D721Med (cell line): ENCODE measurements at regions not wholly inside any gene's neighbourhood (a gene's known extent, or its start where the extent isn't known, plus 50 kb on each side); places are given as distances from the start of the nearest gene placed in this dataset.

ENCODE experiments used
- DNase-seq: peaks from one replicate; pipeline ENCODE4 v3.0.0; 2011; ENCODE audit warnings: low spot score; ENCODE audit not compliant: insufficient read length
- FAIRE-seq: peaks from 2 replicates; lab custom pipeline; 2011; peaks lifted over from hg19 to GRCh38; lab: Jason Lieb, UNC
- CTCF ChIP-seq: IDR thresholded peaks from 2 replicates; pipeline ENCODE4 v1.5.1; 2012; ENCODE audit warnings: mild to moderate bottlenecking, control low read depth; ENCODE audit not compliant: insufficient read depth; ENCODE audit errors: missing control alignments

- DNase-seq (no peak), FAIRE-seq (no peak)
- TF ChIP-seq CTCF, result no peak
These were observed 233.5 kb upstream of the PROK2 start for GRCh38 chr3:72018343-72018984.

DNA sequence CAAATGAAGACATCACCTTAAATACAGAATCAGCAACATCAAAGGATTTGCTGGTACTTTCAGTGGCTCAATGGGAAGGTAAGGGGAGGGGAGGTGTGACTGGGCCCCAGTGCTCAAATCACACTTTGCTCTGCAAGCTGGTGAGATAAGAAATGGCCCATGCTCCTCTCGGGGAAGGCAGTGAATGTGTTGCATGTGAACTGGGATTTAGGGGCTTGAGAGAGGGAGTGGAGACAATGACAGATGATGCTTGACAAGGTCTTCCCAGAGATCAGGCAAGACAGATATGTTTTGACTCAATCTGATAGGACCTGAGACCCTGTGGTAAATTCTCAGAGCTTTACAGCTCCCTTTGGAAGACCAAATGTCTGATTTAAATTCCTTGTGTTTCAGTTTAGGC, 233.0 kb upstream of the PROK2 start:
- TF ChIP-seq CTCF, result no peak
- DNase-seq (no peak), FAIRE-seq (no peak)

DNA sequence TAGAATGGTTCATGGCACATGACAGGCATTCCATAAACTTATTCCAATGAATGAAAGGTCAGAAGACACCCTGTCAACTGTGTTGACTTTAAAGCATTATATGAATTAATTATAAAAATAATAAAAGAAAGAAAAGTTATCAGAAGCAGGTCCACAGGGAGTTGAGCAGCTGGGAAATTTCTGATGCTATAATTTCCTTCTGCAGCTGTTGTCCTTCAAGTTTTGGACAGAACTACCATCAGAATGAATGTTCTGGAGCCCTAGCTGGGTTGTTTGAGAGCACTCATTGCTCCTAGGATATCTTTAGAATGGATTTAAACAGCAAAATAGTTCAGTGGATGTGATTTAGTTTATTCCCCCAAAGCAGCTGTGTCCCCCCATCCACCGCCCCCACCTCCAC, 232.4 kb upstream of the PROK2 start:
- no peak for TF ChIP-seq CTCF
- FAIRE-seq (no peak), DNase-seq (no peak)

GRCh38 chr3:72015463-72015862, 230.5 kb upstream of the PROK2 start:
- no peak for TF ChIP-seq CTCF
- DNase-seq, result no peak
- no peak for FAIRE-seq

- TF ChIP-seq CTCF, result no peak
- DNase-seq, result no peak
- no peak for FAIRE-seq
These were observed 228.1 kb upstream of the PROK2 start for GRCh38 chr3:72013084-72013483.

DNA sequence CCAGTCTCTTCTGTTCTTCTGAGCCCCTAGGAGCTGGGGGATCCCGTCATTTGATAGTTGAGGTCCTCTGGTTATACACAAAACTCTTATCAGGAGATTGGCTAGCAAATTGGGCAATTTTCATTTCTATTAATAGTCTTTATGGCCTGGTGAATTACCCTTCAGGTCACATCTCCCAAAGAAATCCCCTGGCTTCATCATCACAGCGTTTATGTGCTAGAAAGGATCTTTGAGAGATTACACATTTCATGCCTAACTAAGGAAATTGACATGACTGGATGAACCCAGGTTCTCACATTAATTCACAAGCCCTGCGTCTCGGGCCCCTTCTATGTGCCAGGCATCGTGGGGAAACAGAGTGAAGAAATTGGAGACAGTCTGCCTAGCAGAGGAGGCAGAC, 227.4 kb upstream of the PROK2 start:
- DNase-seq, result no peak
- no peak for TF ChIP-seq CTCF
- FAIRE-seq, result no peak

DNA sequence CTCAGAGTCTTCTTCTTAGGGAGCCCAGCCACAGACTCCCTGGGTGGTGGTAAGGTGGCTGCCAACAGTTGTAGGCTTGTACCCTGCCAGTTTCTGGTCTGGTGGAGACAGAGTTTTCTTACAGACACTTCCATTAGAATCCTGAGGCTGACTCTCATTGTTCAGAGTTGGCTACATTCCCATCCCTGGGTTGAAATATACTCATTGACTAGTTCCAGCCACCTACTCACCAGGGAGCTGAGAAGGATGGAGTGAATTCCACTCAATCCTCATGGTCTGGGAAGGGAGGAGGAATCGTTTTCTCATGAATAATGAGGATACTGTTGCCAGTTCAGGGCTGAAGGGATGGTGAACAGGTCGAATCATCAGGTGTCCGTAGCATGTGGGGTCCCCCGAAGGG, 226.5 kb upstream of the PROK2 start:
- FAIRE-seq (no peak), DNase-seq (no peak)
- TF ChIP-seq CTCF, result no peak
